Keratinocyte (primary cell): ENCODE measurements at regions not wholly inside any gene's neighbourhood (a gene's known extent, or its start where the extent isn't known, plus 50 kb on each side); places are given as distances from the start of the nearest gene placed in this dataset.

Experiments used
- DNase-seq: peaks from one replicate; pipeline ENCODE4 v3.0.0-alpha.2; 2011; ENCODE audit warnings: low read depth, missing footprints, low spot score
- FAIRE-seq: peaks from 2 replicates; lab custom pipeline; 2011; peaks lifted over from hg19 to GRCh38; lab: Jason Lieb, UNC
- H2AFZ ChIP-seq: 2 replicates; pipeline ENCODE4 v1.6.0; 2012; ENCODE audit warnings: low read length, control low read depth, inconsistent platforms; ENCODE audit not compliant: control insufficient read depth
- H3K27ac ChIP-seq: 2 replicates; pipeline ENCODE4 v1.5.1; 2011; ENCODE audit warnings: low read length; ENCODE audit not compliant: control insufficient read depth, insufficient read depth
- H3K27me3 ChIP-seq: 3 replicates; pipeline ENCODE4 v1.6.0; 2011; ENCODE audit warnings: low read length; ENCODE audit not compliant: control insufficient read depth, insufficient read depth; ENCODE audit errors: extremely low read depth
- H3K36me3 ChIP-seq, 2 experiments: 2 replicates in 1 of 2; 3 replicates in 1 of 2; pipeline ENCODE4 v1.5.1; 2011; ENCODE audit warnings: low read length in 2 of 2, mild to moderate bottlenecking in 1 of 2; ENCODE audit not compliant: control insufficient read depth in 2 of 2, insufficient read depth in 2 of 2; ENCODE audit errors: extremely low read depth in 1 of 2
- H3K4me1 ChIP-seq: 3 replicates; pipeline ENCODE4 v1.5.1; 2011; ENCODE audit warnings: low read length; ENCODE audit not compliant: control insufficient read depth, insufficient read depth; ENCODE audit errors: extremely low read depth
- H3K4me2 ChIP-seq: 3 replicates; pipeline ENCODE4 v1.6.0; 2011; ENCODE audit warnings: low read depth, low read length; ENCODE audit not compliant: control insufficient read depth, insufficient read depth; ENCODE audit errors: extremely low read depth
- H3K4me3 ChIP-seq, 3 experiments: fragments of 200-600 bp in 1 of 3; sonication (generic) in 1 of 3; 2 replicates in 2 of 3; 3 replicates in 1 of 3; pipeline ENCODE4 v1.5.1; 2011 to 2016; ENCODE audit warnings: low read length in 3 of 3, mild to moderate bottlenecking in 3 of 3, control low read depth in 2 of 3, inconsistent platforms in 1 of 3, low read depth in 1 of 3, mixed read lengths in 1 of 3, mixed run types in 1 of 3, moderate library complexity in 1 of 3; ENCODE audit not compliant: control insufficient read depth in 2 of 3, insufficient read depth in 2 of 3; ENCODE audit errors: extremely low read depth in 1 of 3
- H3K79me2 ChIP-seq: 2 replicates; pipeline ENCODE4 v1.6.0; 2012; ENCODE audit warnings: low read length; ENCODE audit not compliant: control insufficient read depth, insufficient read depth
- H3K9ac ChIP-seq: 3 replicates; pipeline ENCODE4 v1.6.0; 2011; ENCODE audit warnings: low read length; ENCODE audit not compliant: control insufficient read depth, insufficient read depth; ENCODE audit errors: extremely low read depth
- H3K9me1 ChIP-seq: 3 replicates; pipeline ENCODE4 v1.6.0; 2011; ENCODE audit warnings: low read length; ENCODE audit not compliant: control insufficient read depth, insufficient read depth; ENCODE audit errors: extremely low read depth
- H3K9me3 ChIP-seq: 2 replicates; pipeline ENCODE4 v1.5.1; 2012; ENCODE audit warnings: low read depth, low read length; ENCODE audit not compliant: control insufficient read depth
- H4K20me1 ChIP-seq: 3 replicates; pipeline ENCODE4 v1.6.0; 2011; ENCODE audit warnings: low read length; ENCODE audit not compliant: control insufficient read depth, insufficient read depth; ENCODE audit errors: extremely low read depth
- EZH2 ChIP-seq: IDR thresholded peaks from one replicate; pipeline ENCODE4 v1.6.1; 2012; ENCODE audit warnings: inconsistent platforms, mild to moderate bottlenecking, low read length, moderate library complexity
- dilution Hi-C: fragments of 300-500 bp; cut with MboI; formaldehyde crosslinking; loops from one replicate; pipeline ENCODE4 v1.7.0; 2020; ENCODE audit warnings: low sequenced_read_pairs; ENCODE audit not compliant: extremely low pct_ligation_motif_present
- TF ChIP-seq, protein P1 (sequence below), 3 experiments: IDR thresholded peaks in 1 of 3; conservative IDR thresholded peaks in 1 of 3; optimal IDR thresholded peaks in 1 of 3; 2 replicates in 2 of 3; 3 replicates in 1 of 3; pipeline versions ENCODE3 to v1.5.1; 2011; ENCODE audit warnings: low read length in 3 of 3, mild to moderate bottlenecking in 3 of 3, moderate library complexity in 2 of 3, control low read depth in 1 of 3, inconsistent platforms in 1 of 3; ENCODE audit not compliant: insufficient read depth in 2 of 3; ENCODE audit errors: extremely low read depth in 1 of 3

DNA sequence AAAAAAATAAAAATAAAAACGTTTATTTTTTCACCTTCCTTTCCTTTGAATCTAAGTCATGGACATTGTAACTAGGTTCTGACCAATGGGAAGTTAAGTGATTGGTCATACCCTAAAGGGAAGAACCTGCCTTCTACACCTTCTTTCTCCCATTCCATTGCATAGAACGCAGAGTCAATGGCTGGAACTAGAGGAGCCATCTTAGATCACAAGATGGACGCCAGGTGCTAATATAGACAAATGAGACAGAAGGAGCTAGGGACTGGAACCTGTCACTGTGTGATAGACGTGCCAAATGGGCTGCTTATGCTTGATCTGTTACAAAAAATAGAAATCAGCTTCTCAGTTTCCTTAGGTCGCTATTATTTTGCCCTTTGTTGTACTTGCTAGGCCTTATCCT is 606.6 kb downstream of the MED13L start:
- no peaks in the 10 kb centered on the region for H3K9me3 ChIP-seq
- H2AFZ ChIP-seq = no peak overlapping the region
- H3K4me1 ChIP-seq = no peaks in the 10 kb centered on the region
- FAIRE-seq (no peak), DNase-seq (no peak)
- dilution Hi-C loops = no loop called here
- no peaks in the 10 kb centered on the region for H3K9me1 ChIP-seq
- no peak overlapping the region for H3K4me3 ChIP-seq
- H3K27ac ChIP-seq = no peak overlapping the region
- H4K20me1 ChIP-seq = no peaks in the 10 kb centered on the region
- no peak overlapping the region for H3K4me2 ChIP-seq
- no peaks in the 10 kb centered on the region for H3K27me3 ChIP-seq
- TF ChIP-seq EZH2 = no peak
- TF ChIP-seq, protein P1, sequence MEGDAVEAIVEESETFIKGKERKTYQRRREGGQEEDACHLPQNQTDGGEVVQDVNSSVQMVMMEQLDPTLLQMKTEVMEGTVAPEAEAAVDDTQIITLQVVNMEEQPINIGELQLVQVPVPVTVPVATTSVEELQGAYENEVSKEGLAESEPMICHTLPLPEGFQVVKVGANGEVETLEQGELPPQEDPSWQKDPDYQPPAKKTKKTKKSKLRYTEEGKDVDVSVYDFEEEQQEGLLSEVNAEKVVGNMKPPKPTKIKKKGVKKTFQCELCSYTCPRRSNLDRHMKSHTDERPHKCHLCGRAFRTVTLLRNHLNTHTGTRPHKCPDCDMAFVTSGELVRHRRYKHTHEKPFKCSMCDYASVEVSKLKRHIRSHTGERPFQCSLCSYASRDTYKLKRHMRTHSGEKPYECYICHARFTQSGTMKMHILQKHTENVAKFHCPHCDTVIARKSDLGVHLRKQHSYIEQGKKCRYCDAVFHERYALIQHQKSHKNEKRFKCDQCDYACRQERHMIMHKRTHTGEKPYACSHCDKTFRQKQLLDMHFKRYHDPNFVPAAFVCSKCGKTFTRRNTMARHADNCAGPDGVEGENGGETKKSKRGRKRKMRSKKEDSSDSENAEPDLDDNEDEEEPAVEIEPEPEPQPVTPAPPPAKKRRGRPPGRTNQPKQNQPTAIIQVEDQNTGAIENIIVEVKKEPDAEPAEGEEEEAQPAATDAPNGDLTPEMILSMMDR (optimal IDR thresholded peaks at IDR 0.05 in 1 of 3, IDR thresholded peaks at IDR 0.05 in 1 of 3, conservative IDR thresholded peaks at IDR 0.05 in 1 of 3; ENCODE audit: extremely low read depth in 1 of 3, insufficient read depth in 2 of 3, low read length in 3 of 3) = no peak
- no peaks in the 10 kb centered on the region for H3K79me2 ChIP-seq
- no peaks in the 10 kb centered on the region for H3K36me3 ChIP-seq
- H3K9ac ChIP-seq = no peak overlapping the region

DNA sequence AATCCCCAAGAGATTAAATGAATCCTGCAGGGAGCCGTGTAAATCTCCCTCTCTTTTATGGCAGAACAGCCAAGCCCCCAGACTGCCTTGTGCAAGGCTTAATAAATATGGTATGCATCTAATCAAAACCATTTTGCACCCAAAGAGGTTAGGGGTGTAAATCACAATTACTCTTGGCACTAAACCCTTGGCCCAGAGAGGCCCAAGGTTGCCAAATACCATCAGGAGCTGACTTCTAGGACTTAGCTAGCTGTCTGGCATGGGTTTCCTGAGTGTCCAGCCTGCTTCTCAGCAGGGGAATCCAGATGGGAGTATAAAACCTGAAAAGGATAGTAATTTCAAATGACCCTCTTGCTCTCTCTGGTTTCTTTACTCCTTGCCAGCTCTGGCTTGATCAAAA is 610.4 kb downstream of the MED13L start:
- H3K9ac ChIP-seq = no peak overlapping the region
- no peaks in the 10 kb centered on the region for H3K4me1 ChIP-seq
- H3K4me2 ChIP-seq = no peak overlapping the region
- no peak for FAIRE-seq
- H3K9me1 ChIP-seq = no peaks in the 10 kb centered on the region
- H3K36me3 ChIP-seq = no peaks in the 10 kb centered on the region
- no peak overlapping the region for H3K27ac ChIP-seq
- no peaks in the 10 kb centered on the region for H3K9me3 ChIP-seq
- H2AFZ ChIP-seq = no peak overlapping the region
- no peak for DNase-seq
- no peaks in the 10 kb centered on the region for H3K27me3 ChIP-seq
- H3K79me2 ChIP-seq = no peaks in the 10 kb centered on the region
- no peak overlapping the region for H3K4me3 ChIP-seq
- H4K20me1 ChIP-seq = no peaks in the 10 kb centered on the region
- dilution Hi-C loops = no loop called here
- no peak for TF ChIP-seq EZH2
- TF ChIP-seq, protein P1 (optimal IDR thresholded peaks at IDR 0.05 in 1 of 3, IDR thresholded peaks at IDR 0.05 in 1 of 3, conservative IDR thresholded peaks at IDR 0.05 in 1 of 3; ENCODE audit: extremely low read depth in 1 of 3, insufficient read depth in 2 of 3, low read length in 3 of 3) = no peak
